DOHH2 (cell line): ENCODE measurements at regions not wholly inside any gene's neighbourhood (a gene's known extent, or its start where the extent isn't known, plus 50 kb on each side); places are given as distances from the start of the nearest gene placed in this dataset.

Experiments used
- H3F3A ChIP-seq: fragments of 200-600 bp; sonication (generic), shearing (Covaris generic); 2 replicates; pipeline ENCODE4 v1.6.0; 2016; ENCODE audit warnings: antibody characterized with exemption, mild to moderate bottlenecking; ENCODE audit not compliant: control insufficient read depth, insufficient read depth
- H3K27ac ChIP-seq: fragments of 200-600 bp; sonication (generic); 2 replicates; pipeline ENCODE4 v1.5.1; 2014; ENCODE audit warnings: low read depth, mild to moderate bottlenecking, low read length, moderate library complexity
- H3K27me3 ChIP-seq: fragments of 200-600 bp; sonication (generic); 2 replicates; pipeline ENCODE4 v1.6.1; 2014; ENCODE audit warnings: mild to moderate bottlenecking, low read length, mixed read lengths; ENCODE audit not compliant: control insufficient read depth
- H3K36me3 ChIP-seq: fragments of 200-600 bp; sonication (generic); 2 replicates; pipeline ENCODE4 v1.6.1; 2014; ENCODE audit warnings: mild to moderate bottlenecking, low read length, moderate library complexity, mixed read lengths; ENCODE audit not compliant: control insufficient read depth
- H3K4me1 ChIP-seq: fragments of 200-600 bp; sonication (generic); 2 replicates; pipeline ENCODE4 v1.6.1; 2014; ENCODE audit warnings: mild to moderate bottlenecking, low read length, mixed read lengths; ENCODE audit not compliant: control insufficient read depth
- H3K4me2 ChIP-seq: fragments of 200-600 bp; sonication (generic); 2 replicates; pipeline ENCODE4 v1.6.0; 2014; ENCODE audit warnings: mild to moderate bottlenecking, low read length, moderate library complexity
- H3K4me3 ChIP-seq: fragments of 200-600 bp; sonication (generic); 2 replicates; pipeline ENCODE4 v1.5.1; 2014; ENCODE audit warnings: mild to moderate bottlenecking, low read length, mixed read lengths
- H3K79me2 ChIP-seq: fragments of 200-600 bp; sonication (generic); 2 replicates; pipeline ENCODE4 v1.6.1; 2014; ENCODE audit warnings: mild to moderate bottlenecking, low read length, mixed read lengths; ENCODE audit not compliant: control insufficient read depth
- H3K9me2 ChIP-seq: fragments of 200-600 bp; sonication (generic); replicated peaks from 2 replicates; pipeline ENCODE4 v1.6.1; 2014; ENCODE audit warnings: mild to moderate bottlenecking, low read length, mixed read lengths; ENCODE audit not compliant: control insufficient read depth
- H3K9me3 ChIP-seq: fragments of 200-600 bp; sonication (generic); 2 replicates; pipeline ENCODE4 v1.6.1; 2014; ENCODE audit warnings: antibody characterized with exemption, low read length, mixed read lengths; ENCODE audit not compliant: control insufficient read depth, insufficient read depth
- H4K20me1 ChIP-seq: fragments of 200-600 bp; sonication (generic); 2 replicates; pipeline ENCODE4 v1.6.0; 2014; ENCODE audit warnings: low read depth, mild to moderate bottlenecking, antibody characterized with exemption, low read length, moderate library complexity; ENCODE audit not compliant: control insufficient read depth, insufficient read depth
- CTCF ChIP-seq: fragments of 200-600 bp; sonication (generic); IDR thresholded peaks from one replicate; pipeline ENCODE4 v1.5.1; 2014; ENCODE audit warnings: antibody characterized with exemption, mild to moderate bottlenecking, low read depth, low read length; ENCODE audit not compliant: poor library complexity, severe bottlenecking
- EZH2phosphoT487 ChIP-seq: fragments of 200-600 bp; sonication (generic); IDR thresholded peaks from 2 replicates; pipeline ENCODE4 v1.6.1; 2017; ENCODE audit warnings: borderline replicate concordance, mild to moderate bottlenecking, antibody characterized with exemption, low read length, moderate library complexity, mixed read lengths

- no peak overlapping the region for H3K27ac ChIP-seq
- H3K4me1 ChIP-seq: no peaks in the 10 kb centered on the region
- H3K9me3 ChIP-seq: no peaks in the 10 kb centered on the region
- no peaks in the 10 kb centered on the region for H3K36me3 ChIP-seq
- H3K4me2 ChIP-seq: no peak overlapping the region
- H3F3A ChIP-seq: no peaks in the 10 kb centered on the region
- peaks cover 10% of the 10 kb centered on the region for H3K27me3 ChIP-seq
- H3K9me2 ChIP-seq: no peaks in the 10 kb centered on the region
- no peaks in the 10 kb centered on the region for H4K20me1 ChIP-seq
- H3K4me3 ChIP-seq: no peak overlapping the region
- H3K79me2 ChIP-seq: no peaks in the 10 kb centered on the region
- TF ChIP-seq EZH2phosphoT487 (no peak), CTCF (no peak)
Observed at GRCh38 chr2:207450186-207450585, 79.6 kb upstream of the CREB1 start.

- Histone ChIP-seq H3K4me2 (no peak overlapping the region), H3F3A (no peaks in the 10 kb centered on the region), H3K27me3 (no peaks in the 10 kb centered on the region), H3K79me2 (no peaks in the 10 kb centered on the region), H3K4me1 (no peaks in the 10 kb centered on the region), H3K27ac (no peak overlapping the region), H3K9me3 (no peaks in the 10 kb centered on the region), H3K4me3 (no peak overlapping the region), H4K20me1 (no peaks in the 10 kb centered on the region), H3K9me2 (no peaks in the 10 kb centered on the region), H3K36me3 (no peaks in the 10 kb centered on the region)
- TF ChIP-seq EZH2phosphoT487: no peak
- TF ChIP-seq CTCF: no peak
Observed at GRCh38 chr2:207458582-207458981, 71.2 kb upstream of the CREB1 start.

- no peaks in the 10 kb centered on the region for H3K9me2 ChIP-seq
- no peaks in the 10 kb centered on the region for H3K27me3 ChIP-seq
- no peak overlapping the region for H3K4me2 ChIP-seq
- no peaks in the 10 kb centered on the region for H3K79me2 ChIP-seq
- H4K20me1 ChIP-seq: no peaks in the 10 kb centered on the region
- H3K9me3 ChIP-seq: no peaks in the 10 kb centered on the region
- H3K4me1 ChIP-seq: no peaks in the 10 kb centered on the region
- H3K27ac ChIP-seq: no peak overlapping the region
- no peaks in the 10 kb centered on the region for H3F3A ChIP-seq
- TF ChIP-seq CTCF: no peak
- TF ChIP-seq EZH2phosphoT487: no peak
- H3K36me3 ChIP-seq: no peaks in the 10 kb centered on the region
- no peak overlapping the region for H3K4me3 ChIP-seq
Observed at GRCh38 chr2:207459990-207460757, 69.6 kb upstream of the CREB1 start.
